ENCODE measurements at regions not wholly inside any gene's neighbourhood (a gene's known extent, or its start where the extent isn't known, plus 50 kb on each side); places are given as distances from the start of the nearest gene placed in this dataset.

- DNase-seq (ENCODE audit: extremely low read depth, insufficient read length) = no peak
- Histone ChIP-seq H3K4me3 (replicated peaks; ENCODE audit: low read depth, low read length) (no peak overlapping the region), H3K36me3 (ENCODE audit: control insufficient read depth, insufficient read depth, low read length) (no peaks in the 10 kb centered on the region), H3K27me3 (replicated peaks; ENCODE audit: control insufficient read depth, insufficient read depth, low read length) (no peaks in the 10 kb centered on the region)
- TF ChIP-seq, protein P1, sequence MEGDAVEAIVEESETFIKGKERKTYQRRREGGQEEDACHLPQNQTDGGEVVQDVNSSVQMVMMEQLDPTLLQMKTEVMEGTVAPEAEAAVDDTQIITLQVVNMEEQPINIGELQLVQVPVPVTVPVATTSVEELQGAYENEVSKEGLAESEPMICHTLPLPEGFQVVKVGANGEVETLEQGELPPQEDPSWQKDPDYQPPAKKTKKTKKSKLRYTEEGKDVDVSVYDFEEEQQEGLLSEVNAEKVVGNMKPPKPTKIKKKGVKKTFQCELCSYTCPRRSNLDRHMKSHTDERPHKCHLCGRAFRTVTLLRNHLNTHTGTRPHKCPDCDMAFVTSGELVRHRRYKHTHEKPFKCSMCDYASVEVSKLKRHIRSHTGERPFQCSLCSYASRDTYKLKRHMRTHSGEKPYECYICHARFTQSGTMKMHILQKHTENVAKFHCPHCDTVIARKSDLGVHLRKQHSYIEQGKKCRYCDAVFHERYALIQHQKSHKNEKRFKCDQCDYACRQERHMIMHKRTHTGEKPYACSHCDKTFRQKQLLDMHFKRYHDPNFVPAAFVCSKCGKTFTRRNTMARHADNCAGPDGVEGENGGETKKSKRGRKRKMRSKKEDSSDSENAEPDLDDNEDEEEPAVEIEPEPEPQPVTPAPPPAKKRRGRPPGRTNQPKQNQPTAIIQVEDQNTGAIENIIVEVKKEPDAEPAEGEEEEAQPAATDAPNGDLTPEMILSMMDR (IDR thresholded peaks at IDR 0.05; ENCODE audit: insufficient read depth, low read length, poor library complexity, severe bottlenecking) = no peak
Observed at GRCh38 chr21:27257908-27258556, 291.1 kb upstream of the ADAMTS5 start.

GRCh38 chr21:27257226-27257625 is 290.3 kb upstream of the ADAMTS5 start:
- no peaks in the 10 kb centered on the region for H3K27me3 ChIP-seq (replicated peaks; ENCODE audit: control insufficient read depth, insufficient read depth, low read length)
- H3K36me3 ChIP-seq (ENCODE audit: control insufficient read depth, insufficient read depth, low read length) = no peaks in the 10 kb centered on the region
- no peak overlapping the region for H3K4me3 ChIP-seq (replicated peaks; ENCODE audit: low read depth, low read length)
- TF ChIP-seq, protein P1 (IDR thresholded peaks at IDR 0.05; ENCODE audit: insufficient read depth, low read length, poor library complexity, severe bottlenecking) = no peak
- no peak for DNase-seq (ENCODE audit: extremely low read depth, insufficient read length)

DNA sequence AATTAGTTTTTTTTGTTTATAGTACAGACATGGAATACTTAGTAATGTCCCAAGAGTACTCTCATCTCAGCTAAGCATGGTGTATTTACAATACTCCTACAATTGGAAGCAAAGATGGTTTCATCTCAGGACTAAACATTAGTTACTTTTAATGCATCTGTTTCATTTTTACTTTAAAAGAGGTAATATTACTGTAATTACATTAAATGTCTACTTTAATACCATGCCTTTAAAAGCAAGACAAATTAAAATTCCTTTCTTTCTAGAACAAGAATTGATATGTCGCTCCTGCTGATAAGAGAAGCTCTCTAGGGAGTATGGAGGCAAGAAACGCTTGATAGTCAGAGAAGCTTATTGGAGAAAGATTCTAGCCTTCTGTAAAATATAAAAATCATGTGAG is 284.9 kb upstream of the ADAMTS5 start:
- Histone ChIP-seq H3K27me3 (replicated peaks; ENCODE audit: control insufficient read depth, insufficient read depth, low read length) (no peaks in the 10 kb centered on the region), H3K36me3 (ENCODE audit: control insufficient read depth, insufficient read depth, low read length) (no peaks in the 10 kb centered on the region), H3K4me3 (replicated peaks; ENCODE audit: low read depth, low read length) (no peak overlapping the region)
- no peak for DNase-seq (ENCODE audit: extremely low read depth, insufficient read length)
- TF ChIP-seq, protein P1 (IDR thresholded peaks at IDR 0.05; ENCODE audit: insufficient read depth, low read length, poor library complexity, severe bottlenecking) = no peak

- Histone ChIP-seq H3K36me3 (ENCODE audit: control insufficient read depth, insufficient read depth, low read length) (no peaks in the 10 kb centered on the region), H3K4me3 (replicated peaks; ENCODE audit: low read depth, low read length) (no peak overlapping the region), H3K27me3 (replicated peaks; ENCODE audit: control insufficient read depth, insufficient read depth, low read length) (no peaks in the 10 kb centered on the region)
- no peak for DNase-seq (ENCODE audit: extremely low read depth, insufficient read length)
- TF ChIP-seq, protein P1 (IDR thresholded peaks at IDR 0.05; ENCODE audit: insufficient read depth, low read length, poor library complexity, severe bottlenecking) = no peak
Observed at GRCh38 chr21:27250366-27250765, 283.5 kb upstream of the ADAMTS5 start.

GRCh38 chr21:27248814-27249213 is 281.9 kb upstream of the ADAMTS5 start:
- DNase-seq (ENCODE audit: extremely low read depth, insufficient read length) = no peak
- H3K36me3 ChIP-seq (ENCODE audit: control insufficient read depth, insufficient read depth, low read length) = no peaks in the 10 kb centered on the region
- no peaks in the 10 kb centered on the region for H3K27me3 ChIP-seq (replicated peaks; ENCODE audit: control insufficient read depth, insufficient read depth, low read length)
- no peak overlapping the region for H3K4me3 ChIP-seq (replicated peaks; ENCODE audit: low read depth, low read length)
- TF ChIP-seq, protein P1 (IDR thresholded peaks at IDR 0.05; ENCODE audit: insufficient read depth, low read length, poor library complexity, severe bottlenecking) = no peak

DNA sequence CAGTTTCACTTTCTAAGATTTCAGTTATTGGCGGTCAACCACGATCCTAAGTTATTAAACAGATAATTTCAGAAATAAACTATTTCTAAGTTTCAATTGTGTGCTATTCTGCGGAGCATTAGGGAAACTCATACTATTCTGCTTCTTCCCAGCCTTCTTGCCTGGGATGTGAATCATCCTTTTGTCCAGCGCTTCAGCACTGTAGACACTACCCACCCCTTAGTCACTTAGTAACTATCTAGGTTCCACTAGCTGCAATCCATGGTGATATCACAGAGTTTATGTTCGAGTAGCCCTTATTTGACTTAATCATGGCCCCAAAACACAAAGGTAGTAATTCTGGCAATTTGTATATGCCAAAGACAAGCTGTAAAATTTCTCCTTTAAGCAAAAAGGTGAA is 279.9 kb upstream of the ADAMTS5 start:
- H3K4me3 ChIP-seq (replicated peaks; ENCODE audit: low read depth, low read length) = no peak overlapping the region
- TF ChIP-seq, protein P1 (IDR thresholded peaks at IDR 0.05; ENCODE audit: insufficient read depth, low read length, poor library complexity, severe bottlenecking) = no peak
- DNase-seq (ENCODE audit: extremely low read depth, insufficient read length) = no peak
- no peaks in the 10 kb centered on the region for H3K36me3 ChIP-seq (ENCODE audit: control insufficient read depth, insufficient read depth, low read length)
- H3K27me3 ChIP-seq (replicated peaks; ENCODE audit: control insufficient read depth, insufficient read depth, low read length) = no peaks in the 10 kb centered on the region
